Neural cell (in vitro differentiated cells): ENCODE measurements at regions not wholly inside any gene's neighbourhood (a gene's known extent, or its start where the extent isn't known, plus 50 kb on each side); places are given as distances from the start of the nearest gene placed in this dataset.

Experiments used
- H2AFZ ChIP-seq: fragments of 200-600, 300-800 bp; sonication (generic), shearing (Covaris generic); 2 replicates; pipeline ENCODE4 v1.6.0; 2014; ENCODE audit warnings: low read depth, mild to moderate bottlenecking, antibody characterized with exemption, low read length, moderate library complexity
- H3F3A ChIP-seq: fragments of 200-600 bp; shearing (Covaris generic); 2 replicates; pipeline ENCODE4 v1.6.1; 2016; ENCODE audit warnings: mild to moderate bottlenecking, moderate library complexity, mixed read lengths, antibody characterized with exemption, low read length; ENCODE audit not compliant: insufficient read depth, poor library complexity, severe bottlenecking
- H3K27ac ChIP-seq: fragments of 200-600, 300-800 bp; sonication (generic), shearing (Covaris generic); 2 replicates; pipeline ENCODE4 v1.5.1; 2014; ENCODE audit warnings: mild to moderate bottlenecking, low read length, moderate library complexity
- H3K27me3 ChIP-seq: fragments of 300-800, 200-600 bp; sonication (generic), shearing (Covaris generic); 2 replicates; pipeline ENCODE4 v1.6.0; 2014; ENCODE audit warnings: mild to moderate bottlenecking, low read depth, low read length, moderate library complexity; ENCODE audit not compliant: insufficient read depth
- H3K36me3 ChIP-seq: fragments of 300-800, 200-600 bp; sonication (generic), shearing (Covaris generic); 2 replicates; pipeline ENCODE4 v1.5.1; 2014; ENCODE audit warnings: mild to moderate bottlenecking, antibody characterized with exemption, low read length, moderate library complexity; ENCODE audit not compliant: insufficient read depth
- H3K4me2 ChIP-seq: fragments of 300-800, 200-600 bp; sonication (generic), shearing (Covaris generic); 2 replicates; pipeline ENCODE4 v1.6.0; 2014; ENCODE audit warnings: mild to moderate bottlenecking, low read length
- H3K4me3 ChIP-seq: fragments of 300-800, 200-600 bp; sonication (generic), shearing (Covaris generic); 2 replicates; pipeline ENCODE4 v1.5.1; 2014; ENCODE audit warnings: mild to moderate bottlenecking, low read length, moderate library complexity
- H3K79me2 ChIP-seq: fragments of 200-600 bp; shearing (Covaris generic); replicated peaks from 2 replicates; pipeline ENCODE4 v1.6.0; 2014; ENCODE audit warnings: mild to moderate bottlenecking, low read length, moderate library complexity; ENCODE audit not compliant: insufficient read depth
- H3K9ac ChIP-seq: fragments of 300-800, 200-600 bp; sonication (generic), shearing (Covaris generic); 2 replicates; pipeline ENCODE4 v1.6.1; 2016; ENCODE audit warnings: mild to moderate bottlenecking, low read length, mixed read lengths
- H3K9me2 ChIP-seq: fragments of 200-600 bp; shearing (Covaris generic); 2 replicates; pipeline ENCODE4 v1.6.1; 2016; ENCODE audit warnings: mild to moderate bottlenecking, low read length, mixed read lengths; ENCODE audit not compliant: insufficient read depth
- H3K9me3 ChIP-seq: fragments of 200-600, 300-800 bp; sonication (generic), shearing (Covaris generic); 2 replicates; pipeline ENCODE4 v1.6.1; 2016; ENCODE audit warnings: mild to moderate bottlenecking, mixed run types, low read length, moderate library complexity, mixed read lengths
- H4K20me1 ChIP-seq: fragments of 200-600 bp; shearing (Covaris generic); 2 replicates; pipeline ENCODE4 v1.6.1; 2016; ENCODE audit warnings: mild to moderate bottlenecking, mixed run types; ENCODE audit not compliant: insufficient read depth
- EP300 ChIP-seq: fragments of 450-650 bp; conservative IDR thresholded peaks from 2 replicates; pipeline ENCODE4 v1.6.1; 2014; ENCODE audit warnings: antibody characterized with exemption, mild to moderate bottlenecking, moderate library complexity; ENCODE audit not compliant: poor library complexity, severe bottlenecking
- EZH2 ChIP-seq: fragments of 200-600, 300-800 bp; shearing (Covaris generic), sonication (generic); IDR thresholded peaks from 2 replicates; pipeline ENCODE4 v1.6.1; 2014; ENCODE audit warnings: antibody characterized with exemption, low read length, borderline replicate concordance, mild to moderate bottlenecking; ENCODE audit not compliant: insufficient read depth, poor library complexity, severe bottlenecking
- MXI1 ChIP-seq: fragments of 450-650 bp; conservative IDR thresholded peaks from 2 replicates; pipeline ENCODE4 v1.6.1; 2014; ENCODE audit warnings: antibody characterized with exemption, mild to moderate bottlenecking; ENCODE audit not compliant: poor library complexity, severe bottlenecking
- POLR2AphosphoS5 ChIP-seq: IDR thresholded peaks from 2 replicates; pipeline ENCODE4 v1.6.1; 2012
- TAF1 ChIP-seq: IDR thresholded peaks from 2 replicates; pipeline ENCODE4 v1.6.1; 2012; ENCODE audit warnings: low read depth
- TF ChIP-seq, protein P1 (sequence below): fragments of 450-650 bp; IDR thresholded peaks from 2 replicates; pipeline ENCODE4 v1.5.1; 2014; ENCODE audit warnings: antibody characterized with exemption, mild to moderate bottlenecking, moderate library complexity; ENCODE audit not compliant: poor library complexity, severe bottlenecking
- TF ChIP-seq, protein P2 (sequence below): IDR thresholded peaks from 2 replicates; pipeline ENCODE4 v1.6.1; 2012; ENCODE audit warnings: borderline replicate concordance

DNA sequence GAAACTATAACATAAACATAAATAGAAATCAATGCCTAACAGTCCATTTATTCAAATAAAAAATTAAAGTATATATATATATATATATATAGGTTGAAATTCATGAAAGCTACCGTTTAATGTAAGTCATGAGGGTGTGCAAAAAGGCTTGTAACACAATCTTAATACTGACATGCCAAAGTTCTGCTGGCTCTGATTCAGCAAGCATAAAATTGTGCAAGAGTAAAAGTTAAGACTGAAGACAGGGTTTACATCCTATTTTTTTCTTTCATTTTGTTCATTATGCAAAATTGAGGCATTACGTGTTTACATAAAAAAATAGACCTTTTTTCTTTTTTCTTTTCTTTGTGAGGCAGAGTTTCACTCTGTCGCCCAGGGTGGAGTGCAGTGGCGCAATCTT, 984.2 kb downstream of the FSCB start:
- Histone ChIP-seq H4K20me1 (no peaks in the 10 kb centered on the region), H3K79me2 (no peaks in the 10 kb centered on the region), H3K27ac (no peak overlapping the region), H3K27me3 (no peaks in the 10 kb centered on the region), H3K9me3 (no peaks in the 10 kb centered on the region), H3K4me3 (no peak overlapping the region), H2AFZ (no peak overlapping the region), H3K36me3 (no peaks in the 10 kb centered on the region), H3F3A (peaks cover 4% of the 10 kb centered on the region), H3K4me2 (no peak overlapping the region), H3K9me2 (no peaks in the 10 kb centered on the region), H3K9ac (no peak overlapping the region)
- TF ChIP-seq POLR2AphosphoS5 (no peak), TAF1 (no peak), MXI1 (no peak), EP300 (no peak)
- TF ChIP-seq, protein P1, sequence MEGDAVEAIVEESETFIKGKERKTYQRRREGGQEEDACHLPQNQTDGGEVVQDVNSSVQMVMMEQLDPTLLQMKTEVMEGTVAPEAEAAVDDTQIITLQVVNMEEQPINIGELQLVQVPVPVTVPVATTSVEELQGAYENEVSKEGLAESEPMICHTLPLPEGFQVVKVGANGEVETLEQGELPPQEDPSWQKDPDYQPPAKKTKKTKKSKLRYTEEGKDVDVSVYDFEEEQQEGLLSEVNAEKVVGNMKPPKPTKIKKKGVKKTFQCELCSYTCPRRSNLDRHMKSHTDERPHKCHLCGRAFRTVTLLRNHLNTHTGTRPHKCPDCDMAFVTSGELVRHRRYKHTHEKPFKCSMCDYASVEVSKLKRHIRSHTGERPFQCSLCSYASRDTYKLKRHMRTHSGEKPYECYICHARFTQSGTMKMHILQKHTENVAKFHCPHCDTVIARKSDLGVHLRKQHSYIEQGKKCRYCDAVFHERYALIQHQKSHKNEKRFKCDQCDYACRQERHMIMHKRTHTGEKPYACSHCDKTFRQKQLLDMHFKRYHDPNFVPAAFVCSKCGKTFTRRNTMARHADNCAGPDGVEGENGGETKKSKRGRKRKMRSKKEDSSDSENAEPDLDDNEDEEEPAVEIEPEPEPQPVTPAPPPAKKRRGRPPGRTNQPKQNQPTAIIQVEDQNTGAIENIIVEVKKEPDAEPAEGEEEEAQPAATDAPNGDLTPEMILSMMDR, result no peak

DNA sequence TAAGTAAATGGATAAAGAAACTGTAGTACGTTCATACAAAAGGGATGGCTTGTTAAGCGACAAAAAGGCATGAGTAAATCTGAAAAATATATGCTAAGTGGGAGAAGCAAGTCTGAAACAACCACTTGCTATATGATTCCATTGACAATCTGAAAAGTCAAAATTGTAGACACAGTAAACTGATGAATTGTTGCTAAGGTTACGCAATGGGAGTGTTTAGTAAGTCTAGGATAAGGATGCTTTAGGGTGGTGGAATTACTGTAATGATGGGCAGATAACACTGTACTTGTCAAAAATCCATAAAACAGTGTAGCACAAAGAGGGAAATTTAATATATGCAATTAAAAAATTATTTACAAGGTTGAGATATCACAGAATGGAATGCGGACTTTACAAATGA, 984.9 kb downstream of the FSCB start:
- no peaks in the 10 kb centered on the region for H3K9me2 ChIP-seq
- H3K36me3 ChIP-seq, result no peaks in the 10 kb centered on the region
- no peak overlapping the region for H3K9ac ChIP-seq
- H3K27me3 ChIP-seq, result no peaks in the 10 kb centered on the region
- H3K4me3 ChIP-seq, result no peak overlapping the region
- H4K20me1 ChIP-seq, result no peaks in the 10 kb centered on the region
- H2AFZ ChIP-seq, result no peak overlapping the region
- no peaks in the 10 kb centered on the region for H3K9me3 ChIP-seq
- no peaks in the 10 kb centered on the region for H3K79me2 ChIP-seq
- no peak overlapping the region for H3K27ac ChIP-seq
- H3F3A ChIP-seq, result peaks cover 4% of the 10 kb centered on the region
- TF ChIP-seq, protein P2, sequence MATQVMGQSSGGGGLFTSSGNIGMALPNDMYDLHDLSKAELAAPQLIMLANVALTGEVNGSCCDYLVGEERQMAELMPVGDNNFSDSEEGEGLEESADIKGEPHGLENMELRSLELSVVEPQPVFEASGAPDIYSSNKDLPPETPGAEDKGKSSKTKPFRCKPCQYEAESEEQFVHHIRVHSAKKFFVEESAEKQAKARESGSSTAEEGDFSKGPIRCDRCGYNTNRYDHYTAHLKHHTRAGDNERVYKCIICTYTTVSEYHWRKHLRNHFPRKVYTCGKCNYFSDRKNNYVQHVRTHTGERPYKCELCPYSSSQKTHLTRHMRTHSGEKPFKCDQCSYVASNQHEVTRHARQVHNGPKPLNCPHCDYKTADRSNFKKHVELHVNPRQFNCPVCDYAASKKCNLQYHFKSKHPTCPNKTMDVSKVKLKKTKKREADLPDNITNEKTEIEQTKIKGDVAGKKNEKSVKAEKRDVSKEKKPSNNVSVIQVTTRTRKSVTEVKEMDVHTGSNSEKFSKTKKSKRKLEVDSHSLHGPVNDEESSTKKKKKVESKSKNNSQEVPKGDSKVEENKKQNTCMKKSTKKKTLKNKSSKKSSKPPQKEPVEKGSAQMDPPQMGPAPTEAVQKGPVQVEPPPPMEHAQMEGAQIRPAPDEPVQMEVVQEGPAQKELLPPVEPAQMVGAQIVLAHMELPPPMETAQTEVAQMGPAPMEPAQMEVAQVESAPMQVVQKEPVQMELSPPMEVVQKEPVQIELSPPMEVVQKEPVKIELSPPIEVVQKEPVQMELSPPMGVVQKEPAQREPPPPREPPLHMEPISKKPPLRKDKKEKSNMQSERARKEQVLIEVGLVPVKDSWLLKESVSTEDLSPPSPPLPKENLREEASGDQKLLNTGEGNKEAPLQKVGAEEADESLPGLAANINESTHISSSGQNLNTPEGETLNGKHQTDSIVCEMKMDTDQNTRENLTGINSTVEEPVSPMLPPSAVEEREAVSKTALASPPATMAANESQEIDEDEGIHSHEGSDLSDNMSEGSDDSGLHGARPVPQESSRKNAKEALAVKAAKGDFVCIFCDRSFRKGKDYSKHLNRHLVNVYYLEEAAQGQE, result no peak
- TF ChIP-seq, protein P1, result no peak
- no peak for TF ChIP-seq EZH2
- TF ChIP-seq MXI1, result no peak
- no peak for TF ChIP-seq EP300
- H3K4me2 ChIP-seq, result no peak overlapping the region
